ENCODE measurements at regions not wholly inside any gene's neighbourhood (a gene's known extent, or its start where the extent isn't known, plus 50 kb on each side); places are given as distances from the start of the nearest gene placed in this dataset.

GRCh38 chr7:109964780-109965179, 1126.1 kb upstream of the LRRN3 start:
- DNase-seq = no peak

- no peak for DNase-seq
These were observed 1123.5 kb upstream of the LRRN3 start for GRCh38 chr7:109967406-109967805.

GRCh38 chr7:109983618-109984017, 1107.3 kb upstream of the LRRN3 start:
- DNase-seq = no peak

GRCh38 chr7:109984729-109985128, 1106.2 kb upstream of the LRRN3 start:
- no peak for DNase-seq

DNA sequence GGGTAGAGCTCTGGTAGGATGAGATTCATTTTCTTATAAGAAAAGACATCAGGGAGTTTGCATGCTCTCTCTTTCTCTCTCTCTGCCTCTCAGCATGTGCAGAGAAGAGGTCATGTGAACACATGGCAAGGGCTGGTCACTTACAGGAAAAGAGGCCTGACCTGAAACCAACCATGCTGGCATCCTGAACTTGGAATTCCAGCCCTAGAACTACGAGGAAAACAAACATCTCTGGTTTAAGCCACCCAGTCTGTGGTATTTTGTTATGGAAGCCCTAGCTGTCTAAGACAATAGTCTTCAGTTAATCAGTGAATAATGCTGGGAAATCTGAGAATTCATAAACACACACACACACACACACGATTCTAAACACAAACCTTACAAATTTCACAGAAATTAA, 1104.2 kb upstream of the LRRN3 start:
- DNase-seq = no peak

- DNase-seq = no peak
These were observed 1094.5 kb upstream of the LRRN3 start for GRCh38 chr7:109996411-109996810.

GRCh38 chr7:109996927-109997326, 1094.0 kb upstream of the LRRN3 start:
- DNase-seq = no peak

DNA sequence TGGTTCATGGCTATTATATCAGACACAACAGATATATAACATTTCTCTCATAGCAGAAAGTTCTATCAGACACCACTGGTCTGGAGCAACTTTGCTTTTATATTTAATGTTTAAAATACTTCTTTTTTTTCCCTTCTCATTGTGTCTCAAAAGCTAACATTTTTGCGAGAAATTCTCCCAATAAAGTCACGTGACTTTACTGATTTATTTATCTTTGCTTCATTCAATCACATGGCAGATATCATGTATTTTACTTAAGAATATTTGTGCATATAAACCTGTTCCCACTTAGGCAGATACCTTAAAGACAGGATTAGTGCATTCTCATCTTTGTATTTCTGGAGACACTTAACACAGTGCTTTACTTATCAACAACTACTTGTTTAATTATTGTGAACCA, 1093.1 kb upstream of the LRRN3 start:
- no peak for DNase-seq

DNA sequence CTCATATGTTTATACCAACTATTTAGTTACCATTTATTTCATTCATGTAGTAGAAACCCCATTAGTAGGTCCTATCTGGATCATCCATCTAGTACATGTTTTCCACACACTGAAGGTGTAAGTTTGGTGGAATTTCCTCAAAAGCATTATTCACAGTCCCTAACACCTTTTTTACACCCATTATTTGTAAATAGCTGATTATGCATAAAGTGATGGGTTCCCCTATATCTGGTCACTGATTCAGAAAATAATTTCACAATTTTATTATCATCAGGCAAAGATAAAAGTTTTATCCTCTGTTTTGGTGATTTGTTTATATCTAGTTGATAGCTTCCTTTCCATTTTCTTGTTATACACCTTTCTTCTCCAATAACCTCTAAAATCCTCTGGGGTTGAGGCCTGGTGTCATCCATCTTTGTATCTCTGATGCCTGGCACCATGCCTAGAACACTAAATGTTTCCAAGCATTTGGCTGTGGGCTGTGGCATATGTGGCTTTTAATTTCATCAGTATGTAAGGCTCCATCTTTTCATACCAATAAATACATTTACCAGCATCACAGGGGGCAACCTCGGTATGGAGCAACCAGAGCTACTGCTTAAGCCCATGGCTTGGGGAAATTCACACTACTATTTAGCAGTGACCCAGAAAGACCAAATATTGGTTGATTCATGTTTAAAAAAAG, 1089.5 kb upstream of the LRRN3 start:
- DNase-seq = no peak

DNA sequence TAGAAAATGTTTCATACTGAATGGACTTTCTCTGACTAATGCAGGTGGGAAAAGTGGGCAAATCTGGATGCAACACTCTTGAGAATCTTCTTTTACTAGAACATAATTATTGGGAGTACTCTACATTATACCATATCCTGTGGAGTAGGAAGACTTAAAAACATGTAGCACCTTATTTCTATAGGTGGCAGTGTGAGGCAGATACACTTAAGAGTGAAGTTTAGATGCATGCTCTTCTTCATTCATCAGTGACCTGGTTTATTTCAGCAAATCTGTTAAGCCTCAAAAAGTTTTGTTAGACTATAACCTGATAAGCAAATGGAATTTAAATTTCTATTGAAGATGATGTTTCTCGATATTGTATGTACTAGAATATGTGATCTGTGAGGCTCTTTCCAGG, 1087.1 kb upstream of the LRRN3 start:
- DNase-seq = no peak

- no peak for DNase-seq
These were observed 1083.4 kb upstream of the LRRN3 start for GRCh38 chr7:110007320-110008063.

DNA sequence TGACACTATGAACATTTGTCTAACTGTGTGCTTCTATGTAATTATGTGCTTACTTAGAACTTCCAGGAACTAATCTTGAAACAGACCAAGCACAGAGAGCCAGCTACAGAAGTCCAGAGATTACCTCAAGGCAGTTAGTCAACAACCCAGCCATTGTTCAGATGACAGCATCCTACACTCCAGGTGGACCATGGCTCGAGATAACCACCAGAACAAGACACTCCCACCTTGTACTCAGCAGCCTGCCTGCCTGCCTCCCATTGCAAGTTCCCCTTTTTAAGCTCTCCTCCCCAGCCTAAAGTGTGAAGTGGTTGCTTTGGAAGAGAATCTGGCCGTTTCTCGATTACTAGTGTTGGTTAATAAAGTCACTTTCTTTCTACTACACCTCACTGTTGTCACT, 1080.6 kb upstream of the LRRN3 start:
- DNase-seq = no peak

- DNase-seq = no peak
These were observed 1073.5 kb upstream of the LRRN3 start for GRCh38 chr7:110017405-110017804.

- no peak for DNase-seq
These were observed 1063.5 kb upstream of the LRRN3 start for GRCh38 chr7:110027385-110027784.

DNA sequence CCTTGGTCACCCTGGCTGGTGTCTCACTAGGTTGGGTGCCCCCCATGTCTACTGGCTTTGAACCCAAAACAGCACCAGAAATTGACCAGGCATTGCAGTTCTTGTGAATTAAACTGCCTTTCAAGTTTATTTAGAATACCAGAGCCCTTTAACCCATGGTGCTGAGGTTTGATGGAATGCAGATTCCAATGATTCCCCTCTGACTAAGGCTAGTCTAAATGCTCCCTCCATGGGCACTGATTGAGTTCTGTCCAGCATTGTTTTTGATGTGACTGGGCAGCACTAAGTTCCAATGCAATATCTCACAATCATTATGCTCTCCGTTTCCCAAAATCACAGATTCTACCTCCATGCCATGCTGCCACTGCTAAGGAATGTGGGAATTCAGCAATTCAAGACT, 1047.4 kb upstream of the LRRN3 start:
- DNase-seq = no peak

GRCh38 chr7:110050785-110051184, 1040.1 kb upstream of the LRRN3 start:
- DNase-seq = no peak

DNA sequence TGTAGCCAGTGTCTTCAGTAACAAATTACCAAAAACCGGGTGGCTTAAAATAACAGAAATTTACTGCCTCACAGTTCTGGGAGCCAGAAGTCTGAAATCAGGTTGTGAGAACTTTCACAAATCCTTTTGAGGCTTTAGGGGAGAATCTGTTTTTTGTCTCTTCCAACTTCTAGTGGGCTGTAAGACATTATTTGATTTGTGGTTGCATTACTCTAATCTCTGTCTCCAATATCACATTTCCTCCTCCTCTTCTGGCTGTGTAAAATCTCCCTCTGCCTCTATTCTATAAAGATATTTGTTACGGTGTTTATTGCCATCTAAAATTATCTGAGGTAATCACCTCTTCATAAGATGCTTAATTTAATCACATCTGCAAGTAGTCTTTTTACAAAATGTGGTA, 1039.6 kb upstream of the LRRN3 start:
- DNase-seq = no peak

- DNase-seq = no peak
These were observed 1034.6 kb upstream of the LRRN3 start for GRCh38 chr7:110056331-110056730.

DNA sequence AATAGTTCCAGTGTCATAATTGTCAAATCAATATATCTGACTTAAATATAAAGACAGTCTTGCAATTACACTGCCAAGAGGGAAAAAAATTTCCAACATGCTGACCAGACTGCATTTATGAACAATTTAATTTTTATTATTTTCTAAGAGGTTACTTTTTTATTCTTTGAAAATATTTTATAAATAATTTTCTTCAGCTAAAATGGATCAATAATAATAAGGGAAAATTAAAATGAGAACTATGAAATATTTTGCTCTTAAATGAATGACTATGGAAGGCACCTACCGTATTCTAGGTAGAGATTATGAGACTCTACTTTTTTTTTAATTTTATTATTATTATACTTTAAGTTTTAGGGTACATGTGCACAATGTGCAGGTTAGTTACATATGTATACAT, 1032.5 kb upstream of the LRRN3 start:
- DNase-seq = no peak

DNA sequence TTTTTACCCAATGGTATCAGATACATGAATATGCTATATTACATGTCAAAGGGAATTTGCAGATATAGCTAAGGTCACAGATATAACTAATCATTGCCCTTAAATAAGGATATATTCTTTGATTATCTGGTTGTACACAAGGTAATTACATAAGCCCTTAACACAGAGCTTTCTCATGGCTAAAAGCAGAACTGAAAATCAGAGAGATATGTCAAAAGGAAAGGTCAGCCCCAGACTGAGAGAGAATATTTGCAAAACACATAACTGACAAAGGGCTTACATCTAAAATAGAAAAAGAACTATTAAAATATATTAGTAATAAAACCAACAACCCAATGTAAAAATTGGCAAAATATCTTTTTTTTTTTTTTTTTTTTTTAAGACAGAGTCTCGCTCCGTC, 1029.5 kb upstream of the LRRN3 start:
- no peak for DNase-seq

- no peak for DNase-seq
These were observed 1025.8 kb upstream of the LRRN3 start for GRCh38 chr7:110065121-110065520.

GRCh38 chr7:110066843-110067242, 1024.1 kb upstream of the LRRN3 start:
- no peak for DNase-seq

DNA sequence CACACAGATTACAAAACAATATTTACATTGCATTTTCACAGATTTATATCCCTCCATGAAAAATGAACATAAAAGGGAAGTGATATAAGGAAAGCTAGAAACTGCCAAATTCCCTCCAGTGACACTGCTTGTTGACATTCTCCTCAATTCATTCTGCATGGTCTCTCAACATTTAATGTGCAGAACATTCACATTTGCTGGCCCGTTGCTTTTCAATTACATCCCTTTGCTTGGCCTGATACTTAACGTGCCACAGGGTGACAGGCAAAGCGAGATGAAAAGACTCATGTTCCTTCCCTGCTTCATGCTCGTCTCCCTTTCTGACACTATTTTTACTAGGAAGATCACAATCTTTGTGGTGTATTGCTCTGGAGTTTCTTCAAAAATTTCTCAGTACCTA, 1019.7 kb upstream of the LRRN3 start:
- DNase-seq = no peak

GRCh38 chr7:110075450-110075849, 1015.5 kb upstream of the LRRN3 start:
- DNase-seq = no peak

DNA sequence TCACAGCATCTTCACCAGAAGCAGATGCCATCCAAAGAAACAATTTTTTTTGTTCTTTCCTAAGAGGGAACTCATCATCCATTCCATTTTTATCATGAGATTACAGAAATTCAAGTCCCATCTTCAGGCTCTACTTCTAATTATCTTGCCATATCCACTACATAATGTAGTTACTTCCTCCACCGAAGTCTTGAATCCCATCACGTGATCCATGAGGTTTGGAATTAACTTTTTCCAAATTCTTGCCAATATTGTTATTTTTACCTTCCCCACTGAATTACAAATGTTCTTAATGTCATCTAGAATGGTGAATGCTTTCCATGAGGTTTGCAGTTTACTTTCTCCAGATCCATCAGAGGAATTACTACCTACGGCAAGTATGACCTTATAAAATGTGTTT, 1014.7 kb upstream of the LRRN3 start:
- DNase-seq = no peak

Measured in activated CD4-positive, alpha-beta T cell treated with anti-CD3 and anti-CD28 coated beads, Interleukin-2, amount 50 U/mL, for 16 hours (primary cell).